Mammary epithelial cell (primary cell): ENCODE measurements at regions not wholly inside any gene's neighbourhood (a gene's known extent, or its start where the extent isn't known, plus 50 kb on each side); places are given as distances from the start of the nearest gene placed in this dataset.

Experiments used
- CTCF ChIP-seq, 2 donors: IDR thresholded peaks in 1 of 2; conservative IDR thresholded peaks in 1 of 2; 2 replicates each; pipeline ENCODE4 v1.5.1; 2011 to 2012; ENCODE audit warnings: inconsistent platforms in 2 of 2, low read length in 2 of 2, mild to moderate bottlenecking in 2 of 2, control low read depth in 1 of 2, low read depth in 1 of 2; ENCODE audit not compliant: insufficient read depth in 1 of 2; ENCODE audit errors: extremely low read depth in 1 of 2
- EZH2 ChIP-seq: IDR thresholded peaks from 2 replicates; pipeline ENCODE4 v1.6.1; 2012; ENCODE audit warnings: low read length, inconsistent platforms, borderline replicate concordance

- TF ChIP-seq CTCF (conservative IDR thresholded peaks at IDR 0.05 in 1 of 2, IDR thresholded peaks at IDR 0.05 in 1 of 2; ENCODE audit: extremely low read depth in 1 of 2, insufficient read depth in 1 of 2, low read depth in 1 of 2, low read length in 2 of 2) = no peak
- no peak for TF ChIP-seq EZH2
These were observed 76.0 kb upstream of the C1orf174 start for GRCh38 chr1:3975903-3976630.
